ENCODE measurements at regions not wholly inside any gene's neighbourhood (a gene's known extent, or its start where the extent isn't known, plus 50 kb on each side); places are given as distances from the start of the nearest gene placed in this dataset.

DNA sequence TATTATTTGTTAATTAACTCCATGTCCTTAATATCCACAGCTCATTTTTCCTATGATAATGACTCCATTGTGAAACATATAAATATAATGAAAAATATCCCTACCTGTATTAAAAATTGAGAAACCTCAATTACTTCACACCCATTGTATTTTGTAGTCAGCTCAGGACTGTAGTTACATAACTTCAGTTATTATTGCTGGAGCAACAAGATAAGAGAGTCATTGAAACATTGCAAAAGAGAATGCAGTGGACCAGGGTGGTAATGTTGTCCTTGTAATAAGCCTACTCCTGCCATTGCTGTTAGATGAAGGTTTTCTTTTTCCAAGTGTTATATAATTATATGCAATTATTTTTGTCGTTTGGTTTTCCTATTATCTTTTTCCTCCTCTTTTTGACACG is 184.4 kb downstream of the PRL start:
- Histone ChIP-seq H3K4me1 (ENCODE audit: control insufficient read depth, extremely low read depth, insufficient read depth, low read length) (peaks cover 21% of the 10 kb centered on the region), H3K4me3 (replicated peaks in 1 of 3; ENCODE audit: insufficient read depth in 1 of 3, low read depth in 1 of 3, low read length in 3 of 3) (no peak overlapping the region), H2AFZ (ENCODE audit: low read depth, low read length) (no peak overlapping the region), H3K27ac (ENCODE audit: insufficient read depth, low read depth, low read length) (peak overlapping the region; percentile 75), H3K9me3 (replicated peaks; ENCODE audit: control insufficient read depth, insufficient read depth, low read length) (no peaks in the 10 kb centered on the region), H3K36me3 (ENCODE audit: control insufficient read depth in 2 of 2, extremely low read depth in 1 of 2, insufficient read depth in 2 of 2, low read length in 2 of 2) (peaks cover 0 to 2% of the 10 kb centered on the region in 2 experiments), H4K20me1 (replicated peaks; ENCODE audit: control insufficient read depth, extremely low read depth, insufficient read depth, low read length) (no peaks in the 10 kb centered on the region), H3K27me3 (ENCODE audit: control insufficient read depth in 2 of 2, insufficient read depth in 2 of 2, low read length in 2 of 2) (no peaks in the 10 kb centered on the region), H3K9ac (replicated peaks; ENCODE audit: extremely low read depth, insufficient read depth, low read length) (peak overlapping the region; percentile 32), H3K4me2 (ENCODE audit: insufficient read depth, low read length) (peak overlapping the region; percentile 35), H3K79me2 (ENCODE audit: control insufficient read depth, insufficient read depth, low read length) (no peaks in the 10 kb centered on the region), H3K9me1 (replicated peaks; ENCODE audit: control insufficient read depth, extremely low read depth, insufficient read depth, low read length) (no peaks in the 10 kb centered on the region)
- intact Hi-C loops (cut with micrococcal nuclease), result no loop called here
- dilution Hi-C loops (cut with MboI; ENCODE audit: extremely low pct_ligation_motif_present, low sequenced_read_pairs), result no loop called here
- DNase-seq (ENCODE audit: low read depth, low spot score) (peak; percentile 64), FAIRE-seq (no peak)
- POLR2A ChIA-PET, result interaction anchor here (2.4 kb wide), 1 partner anchor 519 kb away, joined by 9 read pairs; the partner anchor contains the start of gene SOX4
- BruUV-seq (replicated peaks), result no TSS peak
- CTCF ChIA-PET, result interaction anchor here (0.7 to 1.7 kb wide), 7 partner anchors 12 to 516 kb away, joined by 3 to 7 read pairs (median 4); no protein-coding TSS in a partner anchor
- TF ChIP-seq FOS (IDR thresholded peaks at IDR 0.05; ENCODE audit: borderline replicate concordance, insufficient read depth, low read length), result no peak
- TF ChIP-seq MYC (IDR thresholded peaks at IDR 0.05; ENCODE audit: low read depth, low read length), result no peak
- no peak for TF ChIP-seq POLR2A (IDR thresholded peaks at IDR 0.05; ENCODE audit: low read depth, low read length)
- TF ChIP-seq EZH2 (IDR thresholded peaks at IDR 0.05; ENCODE audit: borderline replicate concordance, low read depth, low read length, severe bottlenecking), result no peak
- no peak for TF ChIP-seq POLR2AphosphoS5 (IDR thresholded peaks at IDR 0.05; ENCODE audit: insufficient read depth, low read depth, low read length)
- TF ChIP-seq CTCF (IDR thresholded peaks at IDR 0.05; ENCODE audit: extremely low read depth in 1 of 2, insufficient read depth in 1 of 2, low read depth in 1 of 2, low read length in 2 of 2), result no peak
- no peak for TF ChIP-seq GATA2 (IDR thresholded peaks at IDR 0.05; ENCODE audit: insufficient read depth, insufficient read length, low read depth, low read length)
- no peak for TF ChIP-seq MAX (IDR thresholded peaks at IDR 0.05; ENCODE audit: insufficient read depth, insufficient read length)
- TF ChIP-seq JUN (IDR thresholded peaks at IDR 0.05; ENCODE audit: borderline replicate concordance, insufficient read depth, insufficient read length, low read depth), result no peak

Data from endothelial cell of umbilical vein (primary cell).